ENCODE measurements at regions not wholly inside any gene's neighbourhood (a gene's known extent, or its start where the extent isn't known, plus 50 kb on each side); places are given as distances from the start of the nearest gene placed in this dataset.

- Mint-ChIP-seq H3K4me1 (no peaks in the 10 kb centered on the region), H3K27me3 (no peaks in the 10 kb centered on the region), H3K9me3 (peaks cover 0 to 5% of the 10 kb centered on the region in 2 donors), H3K4me3 (no peak overlapping the region), H3K27ac (no peak overlapping the region), H3K36me3 (no peaks in the 10 kb centered on the region)
- no peak for DNase-seq
- no peak for ATAC-seq (replicated peaks)
These were observed 543.1 kb downstream of the GBA3 start for GRCh38 chr4:23235628-23236390.

- no peak for DNase-seq
- ATAC-seq (replicated peaks) = no peak
- H3K4me3 Mint-ChIP-seq = no peak overlapping the region
- peaks cover 0 to 1% of the 10 kb centered on the region in 2 donors for H3K9me3 Mint-ChIP-seq
- H3K27ac Mint-ChIP-seq = no peak overlapping the region
- H3K4me1 Mint-ChIP-seq = no peaks in the 10 kb centered on the region
- H3K36me3 Mint-ChIP-seq = no peaks in the 10 kb centered on the region
- H3K27me3 Mint-ChIP-seq = no peaks in the 10 kb centered on the region
These were observed 542.0 kb downstream of the GBA3 start for GRCh38 chr4:23234716-23235115.

- no peaks in the 10 kb centered on the region for H3K27me3 Mint-ChIP-seq
- ATAC-seq (replicated peaks) (no peak), DNase-seq (no peak)
- no peak overlapping the region for H3K4me3 Mint-ChIP-seq
- H3K27ac Mint-ChIP-seq = no peak overlapping the region
- H3K9me3 Mint-ChIP-seq = peaks cover 0 to 1% of the 10 kb centered on the region in 2 donors
- H3K36me3 Mint-ChIP-seq = no peaks in the 10 kb centered on the region
- H3K4me1 Mint-ChIP-seq = no peaks in the 10 kb centered on the region
These were observed 541.3 kb downstream of the GBA3 start for GRCh38 chr4:23234018-23234417.

GRCh38 chr4:23233596-23233995 is 540.9 kb downstream of the GBA3 start:
- Mint-ChIP-seq H3K4me1 (no peaks in the 10 kb centered on the region), H3K9me3 (peaks cover 0 to 1% of the 10 kb centered on the region in 2 donors), H3K27me3 (no peaks in the 10 kb centered on the region), H3K27ac (no peak overlapping the region), H3K4me3 (no peak overlapping the region), H3K36me3 (no peaks in the 10 kb centered on the region)
- ATAC-seq (replicated peaks) (no peak), DNase-seq (no peak)

- Mint-ChIP-seq H3K27me3 (no peaks in the 10 kb centered on the region), H3K9me3 (peaks cover 0 to 1% of the 10 kb centered on the region in 2 donors), H3K4me3 (no peak overlapping the region), H3K27ac (no peak overlapping the region), H3K4me1 (no peaks in the 10 kb centered on the region), H3K36me3 (no peaks in the 10 kb centered on the region)
- ATAC-seq (replicated peaks) (no peak), DNase-seq (no peak)
These were observed 540.2 kb downstream of the GBA3 start for GRCh38 chr4:23232987-23233386.

DNA sequence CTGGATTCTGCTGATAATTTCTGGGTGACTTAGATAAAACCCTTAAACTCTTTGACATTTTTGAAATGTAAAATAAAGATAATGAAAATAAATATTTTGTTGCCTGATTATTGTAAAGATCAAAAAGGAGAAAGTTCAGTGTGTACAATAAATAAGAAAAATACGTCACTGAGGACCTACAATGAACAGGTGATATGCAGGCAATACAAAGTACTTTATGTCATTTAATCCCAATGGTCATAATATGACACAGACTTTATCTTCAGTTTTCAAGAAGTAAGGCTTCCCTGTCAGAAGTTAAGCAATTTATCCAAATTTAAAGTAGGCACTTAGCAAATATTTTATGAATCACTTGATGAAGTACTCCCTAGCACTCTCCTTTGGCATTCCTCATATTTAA is 532.8 kb downstream of the GBA3 start:
- no peak for ATAC-seq (replicated peaks)
- Mint-ChIP-seq H3K4me1 (no peaks in the 10 kb centered on the region), H3K27me3 (no peaks in the 10 kb centered on the region), H3K4me3 (no peak overlapping the region), H3K27ac (no peak overlapping the region), H3K9me3 (peaks cover 0 to 5% of the 10 kb centered on the region in 2 donors), H3K36me3 (no peaks in the 10 kb centered on the region)
- no peak for DNase-seq

DNA sequence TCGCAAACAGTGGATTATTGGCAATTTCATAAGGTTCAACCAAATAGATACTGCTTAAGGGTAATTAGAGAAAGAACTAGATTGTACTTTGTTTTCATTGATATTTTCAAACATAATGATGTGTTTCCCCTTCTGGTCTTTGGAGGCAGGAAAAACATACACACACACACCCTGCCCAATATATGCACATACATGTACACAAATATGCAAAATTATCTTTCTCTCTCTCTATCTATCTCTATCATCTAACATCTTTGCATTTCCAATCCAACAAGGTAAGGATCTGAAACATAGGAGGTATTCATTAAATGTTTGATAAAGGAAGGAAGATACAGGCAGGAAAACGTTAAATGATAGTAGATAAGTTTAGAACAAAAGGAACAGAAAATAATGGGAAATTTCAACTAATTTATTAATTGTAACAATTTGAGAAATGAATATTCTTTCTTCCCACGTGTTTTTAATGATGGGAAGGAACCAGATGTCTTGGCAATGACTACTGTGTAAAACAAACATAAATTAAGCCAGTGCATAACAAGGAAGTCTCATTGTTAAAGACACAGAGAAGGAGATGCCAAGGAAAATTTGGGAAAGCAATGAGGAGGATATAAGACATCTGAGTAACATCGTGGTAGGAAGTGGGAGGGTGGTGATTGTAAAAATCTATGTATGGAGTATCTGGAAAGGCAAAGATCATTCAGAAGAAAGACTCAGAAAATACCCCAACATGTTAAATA is 532.1 kb downstream of the GBA3 start:
- no peak overlapping the region for H3K27ac Mint-ChIP-seq
- peaks cover 0 to 5% of the 10 kb centered on the region in 2 donors for H3K9me3 Mint-ChIP-seq
- DNase-seq = no peak
- no peaks in the 10 kb centered on the region for H3K4me1 Mint-ChIP-seq
- H3K4me3 Mint-ChIP-seq = no peak overlapping the region
- no peak for ATAC-seq (replicated peaks)
- no peaks in the 10 kb centered on the region for H3K36me3 Mint-ChIP-seq
- H3K27me3 Mint-ChIP-seq = no peaks in the 10 kb centered on the region

DNA sequence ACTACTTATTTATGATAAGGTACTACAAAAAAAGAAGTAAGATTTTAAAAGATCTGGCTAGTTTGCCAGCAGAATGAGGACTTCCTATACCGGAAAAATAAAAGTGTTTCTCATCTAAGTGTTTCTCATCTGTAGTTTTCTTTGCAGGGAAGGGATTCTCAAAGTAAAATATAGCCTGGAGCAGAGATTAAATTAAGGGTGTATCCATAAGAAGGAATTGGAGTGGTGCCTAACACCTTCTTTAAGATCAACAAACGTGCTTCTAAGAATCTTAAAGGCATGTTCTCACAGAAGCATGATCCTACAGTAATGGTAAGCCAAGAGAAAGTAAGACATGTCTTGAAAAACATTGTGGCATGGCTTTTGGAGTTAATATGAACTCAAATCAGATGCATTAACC is 528.2 kb downstream of the GBA3 start:
- H3K4me3 Mint-ChIP-seq = no peak overlapping the region
- no peak for DNase-seq
- no peaks in the 10 kb centered on the region for H3K4me1 Mint-ChIP-seq
- peaks cover 0 to 2% of the 10 kb centered on the region in 2 donors for H3K9me3 Mint-ChIP-seq
- H3K36me3 Mint-ChIP-seq = no peaks in the 10 kb centered on the region
- ATAC-seq (replicated peaks) = no peak
- H3K27ac Mint-ChIP-seq = no peak overlapping the region
- H3K27me3 Mint-ChIP-seq = no peaks in the 10 kb centered on the region

GRCh38 chr4:23219779-23220408 is 527.2 kb downstream of the GBA3 start:
- Mint-ChIP-seq H3K36me3 (no peaks in the 10 kb centered on the region), H3K4me1 (no peaks in the 10 kb centered on the region), H3K4me3 (no peak overlapping the region), H3K27me3 (no peaks in the 10 kb centered on the region), H3K9me3 (peaks cover 0 to 2% of the 10 kb centered on the region in 2 donors), H3K27ac (no peak overlapping the region)
- ATAC-seq (replicated peaks) (no peak), DNase-seq (no peak)

DNA sequence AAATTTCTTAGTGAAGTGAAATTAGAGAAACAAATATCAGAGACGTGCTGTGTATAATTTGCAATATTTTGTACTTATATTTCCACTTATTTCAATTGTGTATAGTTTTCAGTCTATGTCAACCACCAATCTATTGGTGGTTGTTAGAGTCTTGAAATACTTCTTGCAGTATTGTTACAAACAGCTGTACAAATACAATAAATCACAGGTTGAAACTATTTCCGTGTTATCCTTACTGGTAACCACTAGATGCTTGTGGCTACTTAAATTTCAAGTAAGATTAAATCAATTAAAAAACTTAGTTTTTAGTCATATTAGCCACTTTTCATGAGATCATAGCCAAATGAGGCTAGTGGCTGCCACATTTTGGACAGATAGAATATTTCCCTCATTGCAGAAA is 520.5 kb downstream of the GBA3 start:
- no peak for ATAC-seq (replicated peaks)
- no peak for DNase-seq
- Mint-ChIP-seq H3K9me3 (no peaks in the 10 kb centered on the region), H3K4me3 (no peak overlapping the region), H3K4me1 (no peaks in the 10 kb centered on the region), H3K36me3 (no peaks in the 10 kb centered on the region), H3K27me3 (no peaks in the 10 kb centered on the region), H3K27ac (no peak overlapping the region)

DNA sequence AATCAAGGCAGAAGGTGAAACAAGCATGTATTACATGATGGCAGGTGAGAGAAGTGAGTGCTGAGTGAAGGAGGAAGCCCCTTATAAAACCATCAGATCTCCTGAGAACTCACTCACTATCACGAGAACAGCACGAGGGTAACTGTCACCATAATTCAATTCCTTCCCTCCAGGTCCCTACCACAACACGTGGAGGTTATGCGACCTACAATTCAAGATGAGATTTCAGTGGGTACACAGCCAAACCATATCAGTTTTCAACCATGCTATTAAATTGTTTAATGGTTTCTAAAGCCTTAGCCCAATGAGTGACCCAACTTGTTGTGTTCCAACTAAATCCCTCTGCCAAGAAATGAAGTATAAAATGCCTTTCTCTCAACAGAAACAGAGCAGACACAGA is 519.8 kb downstream of the GBA3 start:
- no peak for ATAC-seq (replicated peaks)
- H3K36me3 Mint-ChIP-seq = no peaks in the 10 kb centered on the region
- H3K27ac Mint-ChIP-seq = no peak overlapping the region
- no peaks in the 10 kb centered on the region for H3K9me3 Mint-ChIP-seq
- H3K27me3 Mint-ChIP-seq = no peaks in the 10 kb centered on the region
- no peaks in the 10 kb centered on the region for H3K4me1 Mint-ChIP-seq
- no peak for DNase-seq
- H3K4me3 Mint-ChIP-seq = no peak overlapping the region

DNA sequence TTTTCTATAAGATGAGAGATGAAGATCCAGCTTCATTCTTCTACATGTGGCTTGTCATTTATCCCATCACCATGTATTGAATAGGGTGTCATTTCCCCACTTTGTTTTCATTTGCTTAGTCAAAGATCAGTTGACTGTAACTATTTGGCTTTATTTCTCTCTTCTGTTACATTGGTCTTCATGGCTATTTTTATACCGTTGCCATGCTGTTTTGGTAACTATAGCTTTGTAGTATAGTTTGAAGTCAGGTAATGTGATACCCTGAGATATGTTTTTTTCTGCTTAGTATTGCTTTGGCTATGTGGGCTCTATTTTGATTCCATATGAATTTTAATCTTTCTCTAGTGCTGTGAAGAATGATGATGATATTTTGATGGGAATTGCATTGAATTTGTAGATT is 514.3 kb downstream of the GBA3 start:
- Mint-ChIP-seq H3K4me1 (no peaks in the 10 kb centered on the region), H3K9me3 (peaks cover 13 to 20% of the 10 kb centered on the region in 2 donors), H3K27me3 (no peaks in the 10 kb centered on the region), H3K4me3 (no peak overlapping the region), H3K36me3 (no peaks in the 10 kb centered on the region), H3K27ac (no peak overlapping the region)
- ATAC-seq (replicated peaks) = no peak
- no peak for DNase-seq

DNA sequence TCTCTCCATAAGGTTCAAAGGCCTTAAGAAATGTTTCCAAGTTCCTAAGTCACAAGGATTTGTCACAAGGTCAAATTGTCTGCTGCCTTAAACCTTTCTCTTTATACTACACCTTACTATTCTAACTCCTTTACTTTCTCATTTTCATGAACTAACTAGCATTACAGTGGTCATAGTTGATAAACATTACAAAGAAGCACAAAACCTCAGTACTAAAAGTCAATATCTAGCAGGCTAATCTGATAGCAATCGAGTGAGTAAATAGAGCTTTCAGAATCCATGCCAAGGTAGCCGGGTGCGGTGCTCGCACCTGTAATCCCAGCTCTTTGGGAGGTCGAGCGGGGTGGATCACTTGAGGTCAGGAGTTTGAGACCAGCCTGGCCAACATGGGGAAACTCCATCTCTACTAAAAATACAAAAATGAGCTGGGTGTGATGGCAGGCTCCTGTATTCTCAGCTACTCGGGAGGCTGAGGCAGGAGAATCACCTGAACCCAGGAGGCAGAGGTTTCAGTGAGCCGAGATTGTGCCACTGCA is 510.0 kb downstream of the GBA3 start:
- Mint-ChIP-seq H3K27me3 (no peaks in the 10 kb centered on the region), H3K36me3 (no peaks in the 10 kb centered on the region), H3K4me1 (no peaks in the 10 kb centered on the region), H3K9me3 (peaks cover 17 to 20% of the 10 kb centered on the region in 2 donors), H3K27ac (no peak overlapping the region), H3K4me3 (no peak overlapping the region)
- DNase-seq (no peak), ATAC-seq (replicated peaks) (no peak)

DNA sequence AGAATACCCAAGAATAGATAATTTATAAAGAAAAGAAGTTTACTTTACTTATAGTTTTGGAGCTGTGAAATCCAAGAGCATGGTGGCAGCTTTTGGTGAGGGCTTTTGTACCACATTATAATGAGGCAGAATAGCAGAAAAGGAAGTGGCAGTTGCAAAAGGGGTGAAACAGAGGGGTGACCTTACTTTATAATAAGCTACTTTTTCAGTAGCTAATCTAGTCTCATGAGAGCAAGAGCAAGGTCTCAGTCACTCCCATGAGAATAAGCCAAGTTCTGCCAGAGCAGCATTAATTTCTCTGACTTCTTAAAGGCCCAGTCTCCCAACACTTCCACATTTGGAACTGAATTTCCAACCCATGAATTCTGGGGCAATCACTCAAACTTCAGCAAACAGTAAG is 502.0 kb downstream of the GBA3 start:
- no peak overlapping the region for H3K27ac Mint-ChIP-seq
- ATAC-seq (replicated peaks) = no peak
- peaks cover 6 to 8% of the 10 kb centered on the region in 2 donors for H3K9me3 Mint-ChIP-seq
- no peaks in the 10 kb centered on the region for H3K27me3 Mint-ChIP-seq
- H3K4me3 Mint-ChIP-seq = no peak overlapping the region
- DNase-seq = no peak
- H3K36me3 Mint-ChIP-seq = no peaks in the 10 kb centered on the region
- no peaks in the 10 kb centered on the region for H3K4me1 Mint-ChIP-seq

GRCh38 chr4:23174179-23174578 is 481.4 kb downstream of the GBA3 start:
- Mint-ChIP-seq H3K27ac (no peak overlapping the region), H3K36me3 (no peaks in the 10 kb centered on the region), H3K27me3 (no peaks in the 10 kb centered on the region), H3K9me3 (peaks cover 11 to 18% of the 10 kb centered on the region in 2 donors), H3K4me3 (no peak overlapping the region), H3K4me1 (no peaks in the 10 kb centered on the region)
- DNase-seq (no peak), ATAC-seq (replicated peaks) (no peak)

Measured in stimulated activated naive B cell treated with anti-CD40 and anti-IgM and Interleukin-4, amounts not matched to agents 10 μg/mL and 1 μg/mL and 100 μg/mL, for 72 hours (primary cell).